Liver (tissue), 3 donors: ENCODE measurements at regions not wholly inside any gene's neighbourhood (a gene's known extent, or its start where the extent isn't known, plus 50 kb on each side); places are given as distances from the start of the nearest gene placed in this dataset.

Source experiments
- EGR1 ChIP-seq, 2 donors: IDR thresholded peaks; 2 replicates each; pipeline ENCODE4 v1.6.1; 2016 to 2018; ENCODE audit warnings: antibody characterized with exemption in 2 of 2, low read depth in 2 of 2
- JUND ChIP-seq, 2 donors: IDR thresholded peaks; 2 replicates each; pipeline ENCODE4 v1.6.1; 2016; ENCODE audit warnings: antibody characterized with exemption in 2 of 2
- MAX ChIP-seq: IDR thresholded peaks from 2 replicates; pipeline ENCODE4 v1.6.1; 2016; ENCODE audit warnings: antibody characterized with exemption
- RAD21 ChIP-seq, 2 donors: IDR thresholded peaks; 2 replicates each; pipeline ENCODE4 v1.6.1; 2016; ENCODE audit warnings: antibody characterized with exemption in 2 of 2, mild to moderate bottlenecking in 2 of 2
- TAF1 ChIP-seq: conservative IDR thresholded peaks from 2 replicates; pipeline ENCODE4 v1.6.1; 2016; ENCODE audit warnings: antibody characterized with exemption, mild to moderate bottlenecking
- YY1 ChIP-seq: IDR thresholded peaks from 2 replicates; pipeline ENCODE4 v1.6.1; 2016; ENCODE audit warnings: antibody characterized with exemption, mild to moderate bottlenecking
- ZBTB33 ChIP-seq: IDR thresholded peaks from 2 replicates; pipeline ENCODE4 v1.6.1; 2016; ENCODE audit warnings: antibody characterized with exemption
- TF ChIP-seq, protein P1 (sequence below): fragments of 150-350 bp; IDR thresholded peaks from 2 replicates; pipeline ENCODE4 v1.5.1; 2017; ENCODE audit warnings: improper control_type of control experiment, low read depth, low read length; ENCODE audit not compliant: missing input control
- TF ChIP-seq, protein P2 (sequence below): IDR thresholded peaks from 2 replicates; pipeline ENCODE4 v1.6.1; 2016; ENCODE audit warnings: antibody characterized with exemption
- TF ChIP-seq, protein P3 (sequence below): IDR thresholded peaks from 2 replicates; pipeline ENCODE4 v1.6.1; 2016; ENCODE audit warnings: antibody characterized with exemption, mild to moderate bottlenecking
- donor health status: healthy.
- donor health status: healthy.

DNA sequence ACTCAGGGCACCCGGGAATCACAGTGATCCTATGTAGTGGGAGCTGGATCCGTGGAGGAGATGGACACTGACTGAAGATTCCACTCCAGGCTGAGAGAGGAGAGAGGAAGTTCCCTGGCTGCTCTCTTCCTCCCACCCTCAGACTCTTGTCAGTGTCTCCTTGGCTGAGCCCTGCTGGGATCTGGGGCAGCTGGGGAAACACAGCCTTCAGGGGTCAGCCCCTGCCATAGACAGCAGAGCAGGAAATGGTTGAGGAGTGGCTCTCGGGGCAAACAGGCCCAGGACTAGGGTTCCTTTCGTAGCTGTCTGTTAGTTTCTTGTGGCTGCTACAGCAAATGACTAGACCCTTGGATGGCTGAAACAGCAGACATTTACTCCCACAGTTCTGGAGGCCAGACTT is 174.4 kb upstream of the BMPER start:
- TF ChIP-seq, protein P1, sequence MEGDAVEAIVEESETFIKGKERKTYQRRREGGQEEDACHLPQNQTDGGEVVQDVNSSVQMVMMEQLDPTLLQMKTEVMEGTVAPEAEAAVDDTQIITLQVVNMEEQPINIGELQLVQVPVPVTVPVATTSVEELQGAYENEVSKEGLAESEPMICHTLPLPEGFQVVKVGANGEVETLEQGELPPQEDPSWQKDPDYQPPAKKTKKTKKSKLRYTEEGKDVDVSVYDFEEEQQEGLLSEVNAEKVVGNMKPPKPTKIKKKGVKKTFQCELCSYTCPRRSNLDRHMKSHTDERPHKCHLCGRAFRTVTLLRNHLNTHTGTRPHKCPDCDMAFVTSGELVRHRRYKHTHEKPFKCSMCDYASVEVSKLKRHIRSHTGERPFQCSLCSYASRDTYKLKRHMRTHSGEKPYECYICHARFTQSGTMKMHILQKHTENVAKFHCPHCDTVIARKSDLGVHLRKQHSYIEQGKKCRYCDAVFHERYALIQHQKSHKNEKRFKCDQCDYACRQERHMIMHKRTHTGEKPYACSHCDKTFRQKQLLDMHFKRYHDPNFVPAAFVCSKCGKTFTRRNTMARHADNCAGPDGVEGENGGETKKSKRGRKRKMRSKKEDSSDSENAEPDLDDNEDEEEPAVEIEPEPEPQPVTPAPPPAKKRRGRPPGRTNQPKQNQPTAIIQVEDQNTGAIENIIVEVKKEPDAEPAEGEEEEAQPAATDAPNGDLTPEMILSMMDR: no peak
- TF ChIP-seq TAF1 (no peak), MAX (no peak), ZBTB33 (no peak), JUND (IDR thresholded peaks at IDR 0.05) (no peak), YY1 (no peak), RAD21 (IDR thresholded peaks at IDR 0.05) (no peak), EGR1 (IDR thresholded peaks at IDR 0.05; ENCODE audit: low read depth in 2 of 2) (no peak)
- TF ChIP-seq, protein P2, sequence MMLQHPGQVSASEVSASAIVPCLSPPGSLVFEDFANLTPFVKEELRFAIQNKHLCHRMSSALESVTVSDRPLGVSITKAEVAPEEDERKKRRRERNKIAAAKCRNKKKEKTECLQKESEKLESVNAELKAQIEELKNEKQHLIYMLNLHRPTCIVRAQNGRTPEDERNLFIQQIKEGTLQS: no peak
- TF ChIP-seq, protein P3, sequence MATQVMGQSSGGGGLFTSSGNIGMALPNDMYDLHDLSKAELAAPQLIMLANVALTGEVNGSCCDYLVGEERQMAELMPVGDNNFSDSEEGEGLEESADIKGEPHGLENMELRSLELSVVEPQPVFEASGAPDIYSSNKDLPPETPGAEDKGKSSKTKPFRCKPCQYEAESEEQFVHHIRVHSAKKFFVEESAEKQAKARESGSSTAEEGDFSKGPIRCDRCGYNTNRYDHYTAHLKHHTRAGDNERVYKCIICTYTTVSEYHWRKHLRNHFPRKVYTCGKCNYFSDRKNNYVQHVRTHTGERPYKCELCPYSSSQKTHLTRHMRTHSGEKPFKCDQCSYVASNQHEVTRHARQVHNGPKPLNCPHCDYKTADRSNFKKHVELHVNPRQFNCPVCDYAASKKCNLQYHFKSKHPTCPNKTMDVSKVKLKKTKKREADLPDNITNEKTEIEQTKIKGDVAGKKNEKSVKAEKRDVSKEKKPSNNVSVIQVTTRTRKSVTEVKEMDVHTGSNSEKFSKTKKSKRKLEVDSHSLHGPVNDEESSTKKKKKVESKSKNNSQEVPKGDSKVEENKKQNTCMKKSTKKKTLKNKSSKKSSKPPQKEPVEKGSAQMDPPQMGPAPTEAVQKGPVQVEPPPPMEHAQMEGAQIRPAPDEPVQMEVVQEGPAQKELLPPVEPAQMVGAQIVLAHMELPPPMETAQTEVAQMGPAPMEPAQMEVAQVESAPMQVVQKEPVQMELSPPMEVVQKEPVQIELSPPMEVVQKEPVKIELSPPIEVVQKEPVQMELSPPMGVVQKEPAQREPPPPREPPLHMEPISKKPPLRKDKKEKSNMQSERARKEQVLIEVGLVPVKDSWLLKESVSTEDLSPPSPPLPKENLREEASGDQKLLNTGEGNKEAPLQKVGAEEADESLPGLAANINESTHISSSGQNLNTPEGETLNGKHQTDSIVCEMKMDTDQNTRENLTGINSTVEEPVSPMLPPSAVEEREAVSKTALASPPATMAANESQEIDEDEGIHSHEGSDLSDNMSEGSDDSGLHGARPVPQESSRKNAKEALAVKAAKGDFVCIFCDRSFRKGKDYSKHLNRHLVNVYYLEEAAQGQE: no peak
